ENCODE measurements at regions not wholly inside any gene's neighbourhood (a gene's known extent, or its start where the extent isn't known, plus 50 kb on each side); places are given as distances from the start of the nearest gene placed in this dataset.

- ChIA-PET POLR2A (no interaction called here), CTCF (no interaction called here), RAD21 (ENCODE audit: low non-redundant PET in 1 of 2, low total read pairs in 2 of 2, uncharacterized antibody in 2 of 2, unreplicated experiment in 2 of 2) (no interaction called here)
- H2AFZ ChIP-seq (ENCODE audit: low read depth, low read length, poor library complexity, severe bottlenecking) = no peak overlapping the region
- BruUV-seq (replicated peaks) = no TSS peak
- H3K9me2 ChIP-seq (ENCODE audit: insufficient read depth) = no peaks in the 10 kb centered on the region
- ATAC-seq (no peak), DNase-seq (ENCODE audit: low read depth, low spot score) (no peak)
- H3K27ac ChIP-seq (ENCODE audit: low read depth, low read length) = no peak overlapping the region
- intact Hi-C loops (cut with micrococcal nuclease) = no loop called here
- no peaks in the 10 kb centered on the region for H3K4me1 ChIP-seq (ENCODE audit: control insufficient read depth in 1 of 2, insufficient read depth in 2 of 2, low read length in 2 of 2)
- TF ChIP-seq SRF (IDR thresholded peaks at IDR 0.05; ENCODE audit: low read depth) (no peak), ELF1 (IDR thresholded peaks at IDR 0.05; ENCODE audit: borderline replicate concordance, low read depth) (no peak), TCF7L2 (IDR thresholded peaks at IDR 0.05; ENCODE audit: borderline replicate concordance, extremely low read depth, insufficient read depth, insufficient read length) (no peak)
- H3K4me2 ChIP-seq (ENCODE audit: low read length) = no peak overlapping the region
- H3K27me3 ChIP-seq (ENCODE audit: insufficient read depth, low read length) = peaks cover 24% of the 10 kb centered on the region
- H3K79me2 ChIP-seq (ENCODE audit: insufficient read depth, low read length) = no peaks in the 10 kb centered on the region
- H3K9me3 ChIP-seq (ENCODE audit: control insufficient read depth in 1 of 2, insufficient read depth in 1 of 2, low read depth in 1 of 2, low read length in 2 of 2) = no peaks in the 10 kb centered on the region
- no peaks in the 10 kb centered on the region for H4K20me1 ChIP-seq (ENCODE audit: insufficient read depth)
- no peak overlapping the region for H3K4me3 ChIP-seq (replicated peaks in 1 of 2; ENCODE audit: low read depth in 1 of 2, low read length in 2 of 2)
- no peaks in the 10 kb centered on the region for H3K36me3 ChIP-seq (ENCODE audit: control insufficient read depth in 1 of 2, insufficient read depth in 2 of 2, low read length in 2 of 2)
- H3K9ac ChIP-seq (ENCODE audit: low read length) = no peak overlapping the region
Observed at GRCh38 chr2:204138206-204138605, 201.6 kb downstream of the ICOS start.

GRCh38 chr2:204140246-204140645, 203.7 kb downstream of the ICOS start:
- ChIA-PET CTCF (no interaction called here), RAD21 (ENCODE audit: low non-redundant PET in 1 of 2, low total read pairs in 2 of 2, uncharacterized antibody in 2 of 2, unreplicated experiment in 2 of 2) (no interaction called here), POLR2A (no interaction called here)
- Histone ChIP-seq H3K4me3 (replicated peaks in 1 of 2; ENCODE audit: low read depth in 1 of 2, low read length in 2 of 2) (no peak overlapping the region), H3K9me2 (ENCODE audit: insufficient read depth) (no peaks in the 10 kb centered on the region), H3K4me1 (ENCODE audit: control insufficient read depth in 1 of 2, insufficient read depth in 2 of 2, low read length in 2 of 2) (no peaks in the 10 kb centered on the region), H3K9ac (ENCODE audit: low read length) (no peak overlapping the region), H3K9me3 (ENCODE audit: control insufficient read depth in 1 of 2, insufficient read depth in 1 of 2, low read depth in 1 of 2, low read length in 2 of 2) (no peaks in the 10 kb centered on the region), H3K27me3 (ENCODE audit: insufficient read depth, low read length) (peaks cover 24% of the 10 kb centered on the region), H3K79me2 (ENCODE audit: insufficient read depth, low read length) (no peaks in the 10 kb centered on the region), H3K36me3 (ENCODE audit: control insufficient read depth in 1 of 2, insufficient read depth in 2 of 2, low read length in 2 of 2) (no peaks in the 10 kb centered on the region), H4K20me1 (ENCODE audit: insufficient read depth) (no peaks in the 10 kb centered on the region), H3K27ac (ENCODE audit: low read depth, low read length) (no peak overlapping the region), H3K4me2 (ENCODE audit: low read length) (no peak overlapping the region), H2AFZ (ENCODE audit: low read depth, low read length, poor library complexity, severe bottlenecking) (no peak overlapping the region)
- TF ChIP-seq CEBPB (IDR thresholded peaks at IDR 0.05; ENCODE audit: low read depth) = no peak
- no peak for TF ChIP-seq ATF3 (IDR thresholded peaks at IDR 0.05)
- TF ChIP-seq FOSL1 (IDR thresholded peaks at IDR 0.05; ENCODE audit: low read depth) = no peak
- no peak for TF ChIP-seq ZFX (IDR thresholded peaks at IDR 0.05)
- no peak for TF ChIP-seq EGR1 (IDR thresholded peaks at IDR 0.05; ENCODE audit: low read depth)
- no peak for TF ChIP-seq ZNF274 (IDR thresholded peaks at IDR 0.05; ENCODE audit: low read depth, low read length)
- no peak for TF ChIP-seq CTCF (IDR thresholded peaks at IDR 0.05 in 2 of 3, conservative IDR thresholded peaks at IDR 0.05 in 1 of 3; ENCODE audit: borderline replicate concordance in 1 of 3, insufficient read depth in 1 of 3, low read depth in 2 of 3, low read length in 2 of 3)
- TF ChIP-seq CBX3 (IDR thresholded peaks at IDR 0.05; ENCODE audit: low read depth) = no peak
- TF ChIP-seq JUND (IDR thresholded peaks at IDR 0.05) = no peak
- TF ChIP-seq POLR2AphosphoS5 (IDR thresholded peaks at IDR 0.05; ENCODE audit: low read depth, low read length) = no peak
- TF ChIP-seq ZBTB33 (IDR thresholded peaks at IDR 0.05; ENCODE audit: extremely low read depth, insufficient replicate concordance, low read length) = no peak
- no peak for TF ChIP-seq SP1 (IDR thresholded peaks at IDR 0.05; ENCODE audit: low read depth)
- no TSS peak for BruUV-seq (replicated peaks)
- DNase-seq (ENCODE audit: low read depth, low spot score) (no peak), ATAC-seq (no peak)
- intact Hi-C loops (cut with micrococcal nuclease) = loop anchor here (10.0 kb wide), 1 partner anchor 1545 kb away; the partner anchor contains the start of gene NRP2
